H1 (cell line): ENCODE measurements at regions not wholly inside any gene's neighbourhood (a gene's known extent, or its start where the extent isn't known, plus 50 kb on each side); places are given as distances from the start of the nearest gene placed in this dataset.

Source experiments
- CTCF ChIA-PET: fragments of 300-600 bp; sonication (Branson Sonifier 250); formaldehyde crosslinking; loops from one replicate; lab custom pipeline; 2021; ENCODE audit not compliant: partially characterized antibody; lab: Charles Lee
- POLR2A ChIA-PET: fragments of 300-600 bp; sonication (Branson Sonifier 250); formaldehyde crosslinking; loops from one replicate; lab custom pipeline; 2021; ENCODE audit warnings: inconsistent platforms; ENCODE audit not compliant: partially characterized antibody; lab: Charles Lee
- DNase-seq, 2 experiments: peaks; one replicate each; pipeline versions ENCODE4 v3.0.0 to v3.0.0-alpha.2; 2010 to 2022; ENCODE audit warnings: low spot score in 2 of 2, low read depth in 1 of 2, mixed read lengths in 1 of 2
- FAIRE-seq: peaks from 2 replicates; lab custom pipeline; 2011; peaks lifted over from hg19 to GRCh38; lab: Jason Lieb, UNC
- H2AFZ ChIP-seq: 2 replicates; pipeline ENCODE4 v1.8.1; 2012; ENCODE audit warnings: low read length, inconsistent platforms
- H2AK5ac ChIP-seq: 2 replicates; pipeline ENCODE4 v1.6.1; 2013; ENCODE audit warnings: low read depth, low read length
- H2BK120ac ChIP-seq: replicated peaks from 2 replicates; pipeline ENCODE3; 2013; ENCODE audit warnings: low read depth, low read length, inconsistent platforms
- H2BK12ac ChIP-seq: 2 replicates; pipeline ENCODE4 v1.6.1; 2013; ENCODE audit warnings: low read depth, low read length
- H2BK15ac ChIP-seq: 2 replicates; pipeline ENCODE4 v1.6.1; 2013; ENCODE audit warnings: low read length
- H2BK20ac ChIP-seq: 2 replicates; pipeline ENCODE4 v1.6.1; 2013; ENCODE audit warnings: low read length
- H2BK5ac ChIP-seq: 2 replicates; pipeline ENCODE4 v1.6.1; 2013; ENCODE audit warnings: low read depth, low read length
- H3K14ac ChIP-seq: 2 replicates; pipeline ENCODE4 v1.6.1; 2013; ENCODE audit warnings: inconsistent platforms; ENCODE audit not compliant: insufficient read length
- H3K18ac ChIP-seq: 2 replicates; pipeline ENCODE4 v1.6.1; 2013; ENCODE audit warnings: low read length; ENCODE audit errors: extremely low read depth
- H3K23ac ChIP-seq: 2 replicates; pipeline ENCODE4 v1.6.1; 2013; ENCODE audit warnings: inconsistent platforms; ENCODE audit not compliant: insufficient read length
- H3K23me2 ChIP-seq: 2 replicates; pipeline ENCODE4 v1.6.1; 2013; ENCODE audit warnings: low read depth, low read length
- H3K27ac ChIP-seq: 2 replicates; pipeline ENCODE4 v1.6.1; 2011; ENCODE audit warnings: low read depth, low read length, inconsistent platforms
- H3K27me3 ChIP-seq, 4 experiments: replicated peaks in 1 of 4; 1 replicate in 1 of 4; 2 replicates in 3 of 4; pipeline versions ENCODE4 v1.6.1 to v1.8.1; 2011 to 2013; ENCODE audit warnings: low read length in 3 of 4, mild to moderate bottlenecking in 3 of 4, inconsistent platforms in 2 of 4, mixed read lengths in 2 of 4, moderate library complexity in 1 of 4; ENCODE audit not compliant: control insufficient read depth in 3 of 4, insufficient read depth in 3 of 4; ENCODE audit errors: extremely low read depth in 1 of 4
- H3K36me3 ChIP-seq, 4 experiments: 2 replicates each; pipeline versions ENCODE4 v1.6.1 to v1.8.1; 2011 to 2013; ENCODE audit warnings: mild to moderate bottlenecking in 4 of 4, low read length in 3 of 4, moderate library complexity in 2 of 4, control low read depth in 1 of 4, inconsistent platforms in 1 of 4; ENCODE audit not compliant: insufficient read depth in 4 of 4, control insufficient read depth in 2 of 4
- H3K4ac ChIP-seq: replicated peaks from 2 replicates; pipeline ENCODE3; 2013; ENCODE audit warnings: low read length, low read depth, mixed read lengths, inconsistent platforms; ENCODE audit not compliant: insufficient read length
- H3K4me1 ChIP-seq, 4 experiments: replicated peaks in 1 of 4; 1 replicate in 1 of 4; 2 replicates in 3 of 4; pipeline versions ENCODE4 v1.6.1 to v1.8.1; 2011 to 2013; ENCODE audit warnings: low read length in 3 of 4, inconsistent platforms in 2 of 4, mixed read lengths in 1 of 4; ENCODE audit not compliant: insufficient read depth in 4 of 4, control insufficient read depth in 3 of 4
- H3K4me2 ChIP-seq, 2 experiments: 2 replicates each; pipeline versions ENCODE4 v1.6.1 to v1.8.1; 2011 to 2013; ENCODE audit warnings: low read depth in 2 of 2, low read length in 2 of 2, control low read depth in 1 of 2, inconsistent platforms in 1 of 2, mild to moderate bottlenecking in 1 of 2; ENCODE audit not compliant: insufficient read depth in 1 of 2
- H3K4me3 ChIP-seq, 4 experiments: fragments of 200-600, 300-600 bp in 1 of 4; sonication (generic), shearing (Covaris generic), sonication (Bioruptor Twin) in 1 of 4; 2 replicates each; pipeline versions ENCODE4 v1.5.1 to v1.8.1; 2011 to 2016; ENCODE audit warnings: low read length in 4 of 4, low read depth in 3 of 4, control low read depth in 2 of 4, inconsistent platforms in 2 of 4, mild to moderate bottlenecking in 2 of 4, mixed read lengths in 1 of 4, moderate library complexity in 1 of 4; ENCODE audit not compliant: insufficient read depth in 2 of 4; ENCODE audit errors: extremely low read depth in 1 of 4
- H3K56ac ChIP-seq: replicated peaks from 2 replicates; pipeline ENCODE3; 2013; ENCODE audit warnings: low read depth, mild to moderate bottlenecking, mixed read lengths, low read length, inconsistent platforms; ENCODE audit not compliant: insufficient read length
- H3K79me1 ChIP-seq: 2 replicates; pipeline ENCODE4 v1.6.1; 2013; ENCODE audit warnings: low read depth, low read length, control low read depth
- H3K79me2 ChIP-seq, 2 experiments: 2 replicates each; pipeline versions ENCODE4 v1.6.1 to v1.8.1; 2012 to 2013; ENCODE audit warnings: low read length in 2 of 2, mild to moderate bottlenecking in 2 of 2, inconsistent platforms in 1 of 2; ENCODE audit not compliant: insufficient read depth in 2 of 2, control insufficient read depth in 1 of 2
- H3K9ac ChIP-seq, 4 experiments: replicated peaks in 1 of 4; 1 replicate in 1 of 4; 2 replicates in 3 of 4; pipeline versions ENCODE4 v1.6.1 to v1.8.1; 2011 to 2013; ENCODE audit warnings: low read depth in 3 of 4, low read length in 3 of 4, control low read depth in 2 of 4, mild to moderate bottlenecking in 2 of 4, moderate library complexity in 2 of 4, inconsistent platforms in 1 of 4; ENCODE audit errors: extremely low read depth in 1 of 4
- H3K9me3 ChIP-seq, 2 experiments: 2 replicates each; pipeline versions ENCODE4 v1.6.1 to v1.8.1; 2012 to 2013; ENCODE audit warnings: mild to moderate bottlenecking in 2 of 2, moderate library complexity in 2 of 2, control low read depth in 1 of 2, inconsistent platforms in 1 of 2, low read depth in 1 of 2, low read length in 1 of 2, mixed read lengths in 1 of 2; ENCODE audit not compliant: insufficient read depth in 2 of 2
- H4K20me1 ChIP-seq, 2 experiments: replicated peaks in 1 of 2; 2 replicates each; pipeline versions ENCODE3 to v1.8.1; 2011 to 2013; ENCODE audit warnings: inconsistent platforms in 2 of 2, low read length in 2 of 2, mild to moderate bottlenecking in 1 of 2; ENCODE audit not compliant: insufficient read depth in 2 of 2, control insufficient read depth in 1 of 2
- H4K5ac ChIP-seq: 2 replicates; pipeline ENCODE4 v1.6.1; 2013; ENCODE audit warnings: low read length, low read depth, mixed read lengths, inconsistent platforms; ENCODE audit not compliant: insufficient read length
- H4K8ac ChIP-seq: 2 replicates; pipeline ENCODE4 v1.8.0; 2013; ENCODE audit warnings: mild to moderate bottlenecking, moderate library complexity, low read length, inconsistent platforms; ENCODE audit not compliant: insufficient read depth; ENCODE audit errors: extremely low read depth
- H4K91ac ChIP-seq: replicated peaks from 2 replicates; pipeline ENCODE3; 2013; ENCODE audit warnings: low read length, mixed read lengths, inconsistent platforms; ENCODE audit not compliant: insufficient read length
- BRCA1 ChIP-seq: IDR thresholded peaks from 2 replicates; pipeline ENCODE4 v1.6.1; 2012; ENCODE audit warnings: low read depth, low read length, improper control_type of control experiment
- CEBPB ChIP-seq: IDR thresholded peaks from 2 replicates; pipeline ENCODE4 v1.6.1; 2012; ENCODE audit warnings: low read depth, low read length
- CREB1 ChIP-seq: IDR thresholded peaks from 2 replicates; pipeline ENCODE4 v1.6.1; 2012; ENCODE audit warnings: inconsistent platforms
- EGR1 ChIP-seq: IDR thresholded peaks from 2 replicates; pipeline ENCODE4 v1.6.1; 2011; ENCODE audit warnings: low read depth, low read length, borderline replicate concordance
- FOSL1 ChIP-seq: IDR thresholded peaks from 2 replicates; pipeline ENCODE4 v1.6.1; 2011; ENCODE audit warnings: mild to moderate bottlenecking, low read depth, low read length, moderate library complexity; ENCODE audit not compliant: insufficient read depth
- MAFK ChIP-seq: IDR thresholded peaks from 2 replicates; pipeline ENCODE4 v1.6.1; 2012; ENCODE audit warnings: low read depth, mild to moderate bottlenecking, improper control_type of control experiment, low read length
- PHF8 ChIP-seq: fragments of 200-600 bp; sonication (generic); conservative IDR thresholded peaks from 2 replicates; pipeline ENCODE4 v1.7.1; 2012; ENCODE audit warnings: low read depth, mild to moderate bottlenecking, inconsistent platforms, low read length, moderate library complexity
- POLR2A ChIP-seq, 2 experiments: IDR thresholded peaks; 1 replicate in 1 of 2; 2 replicates in 1 of 2; pipeline ENCODE4 v1.6.1; 2011; ENCODE audit warnings: low read depth in 2 of 2, low read length in 2 of 2, mild to moderate bottlenecking in 2 of 2; ENCODE audit errors: control extremely low read depth in 1 of 2
- POU5F1 ChIP-seq: IDR thresholded peaks from 2 replicates; pipeline ENCODE4 v1.6.1; 2011; ENCODE audit warnings: low read depth, mild to moderate bottlenecking, low read length, moderate library complexity
- RXRA ChIP-seq: IDR thresholded peaks from 2 replicates; pipeline ENCODE4 v1.6.1; 2011; ENCODE audit warnings: low read depth, mild to moderate bottlenecking, low read length, moderate library complexity; ENCODE audit not compliant: insufficient read depth
- SAP30 ChIP-seq: fragments of 300-600 bp; sonication (generic); IDR thresholded peaks from 2 replicates; pipeline ENCODE4 v1.7.1; 2012; ENCODE audit warnings: low read length, moderate library complexity, mild to moderate bottlenecking, inconsistent platforms; ENCODE audit not compliant: insufficient read depth, insufficient replicate concordance
- SIX5 ChIP-seq: IDR thresholded peaks from 2 replicates; pipeline ENCODE4 v1.6.1; 2011; ENCODE audit warnings: mild to moderate bottlenecking, low read depth, low read length
- SP1 ChIP-seq: IDR thresholded peaks from 2 replicates; pipeline ENCODE4 v1.6.1; 2011; ENCODE audit warnings: low read depth, low read length
- SP4 ChIP-seq: IDR thresholded peaks from 2 replicates; pipeline ENCODE4 v1.6.1; 2012; ENCODE audit warnings: low read length, inconsistent platforms
- SUZ12 ChIP-seq: fragments of 200-600 bp; sonication (generic); IDR thresholded peaks from 2 replicates; pipeline ENCODE4 v1.6.1; 2012; ENCODE audit warnings: mild to moderate bottlenecking, inconsistent platforms, low read length, moderate library complexity, mixed read lengths
- YY1 ChIP-seq: IDR thresholded peaks from 2 replicates; pipeline ENCODE4 v1.6.1; 2011; ENCODE audit warnings: low read depth, mild to moderate bottlenecking, low read length
- WGBS, 2 experiments: shearing (Covaris generic) in 1 of 2; methylation state at CpG; one replicate each; pipeline versions ENCODE4 v1.1.6 to v1.1.7; 2013 to 2015; ENCODE audit warnings: low lambda C conversion rate in 2 of 2, mixed read lengths in 2 of 2, inconsistent platforms in 1 of 2, low coverage in 1 of 2, missing lambda C conversion rate in 1 of 2; ENCODE audit not compliant: insufficient replicate concordance in 2 of 2, insufficient coverage in 1 of 2, insufficient read length in 1 of 2; ENCODE audit errors: extremely low coverage in 1 of 2, missing lambda C conversion rate in 1 of 2; 5-methylcytosine and 5-hydroxymethylcytosine counted together
- TF ChIP-seq, protein P1 (sequence below): IDR thresholded peaks from 2 replicates; pipeline ENCODE4 v1.6.1; 2012; ENCODE audit warnings: inconsistent platforms

DNA sequence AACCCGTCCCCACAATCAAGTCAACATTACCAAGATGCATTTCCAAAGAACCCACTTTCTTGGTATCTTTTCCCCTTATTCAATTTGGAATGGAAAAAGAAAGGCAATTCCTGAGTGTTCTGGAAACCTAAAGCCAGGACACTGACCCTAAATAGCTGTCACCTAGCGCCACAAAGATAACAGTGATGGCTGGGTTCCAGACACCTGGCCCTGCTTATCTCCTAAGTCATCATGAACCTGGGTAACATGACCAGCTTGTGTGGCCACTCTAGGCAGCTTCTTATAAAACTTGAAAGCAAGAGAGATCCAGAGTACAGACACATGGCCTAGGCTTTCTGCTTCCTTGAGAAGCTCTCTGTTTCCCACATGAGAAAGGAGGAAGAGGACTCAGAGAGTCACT lies 95.4 kb downstream of the BOD1L2 start:
- Histone ChIP-seq H4K20me1 (no peaks in the 10 kb centered on the region), H3K4ac (no peak overlapping the region), H3K23me2 (no peaks in the 10 kb centered on the region), H3K9ac (peak overlapping the region in 1 of 4 experiments; percentile 49; a peak in 1 of 7 replicates), H2BK15ac (no peak overlapping the region), H2AK5ac (no peak overlapping the region), H2BK120ac (no peak overlapping the region), H3K18ac (no peak overlapping the region), H4K5ac (no peak overlapping the region), H3K27me3 (no peaks in the 10 kb centered on the region), H3K36me3 (no peaks in the 10 kb centered on the region), H3K79me1 (no peaks in the 10 kb centered on the region), H3K79me2 (no peaks in the 10 kb centered on the region), H3K23ac (no peak overlapping the region), H2BK5ac (no peak overlapping the region), H2BK12ac (no peak overlapping the region), H3K4me2 (no peak overlapping the region), H3K14ac (no peak overlapping the region), H3K4me1 (no peaks in the 10 kb centered on the region), H4K91ac (no peak overlapping the region), H3K4me3 (no peak overlapping the region), H3K56ac (no peak overlapping the region), H4K8ac (no peak overlapping the region), H2BK20ac (no peak overlapping the region), H2AFZ (no peak overlapping the region), H3K9me3 (no peaks in the 10 kb centered on the region), H3K27ac (no peak overlapping the region)
- DNase-seq (no peak), FAIRE-seq (no peak)
- ChIA-PET CTCF (interaction anchor here (0.9 to 1.7 kb wide), 2 partner anchors 21 to 80 kb away, joined by 3 to 5 read pairs; no protein-coding TSS in a partner anchor), POLR2A (no interaction called here)
- 74% methylated on average over 2 of the region's 2 CpGs; no CpG with 5 or more reads in 1 of the 2 experiments for WGBS, 2 experiments
- TF ChIP-seq SP4 (no peak), BRCA1 (no peak), CEBPB (no peak), SUZ12 (no peak), YY1 (no peak), POLR2A (IDR thresholded peaks at IDR 0.05; ENCODE audit: control extremely low read depth in 1 of 2, low read depth in 2 of 2, low read length in 2 of 2) (no peak), SIX5 (no peak), CREB1 (no peak), EGR1 (no peak), RXRA (no peak), POU5F1 (no peak), SAP30 (no peak), FOSL1 (no peak), PHF8 (no peak), SP1 (no peak), MAFK (no peak)
- TF ChIP-seq, protein P1, sequence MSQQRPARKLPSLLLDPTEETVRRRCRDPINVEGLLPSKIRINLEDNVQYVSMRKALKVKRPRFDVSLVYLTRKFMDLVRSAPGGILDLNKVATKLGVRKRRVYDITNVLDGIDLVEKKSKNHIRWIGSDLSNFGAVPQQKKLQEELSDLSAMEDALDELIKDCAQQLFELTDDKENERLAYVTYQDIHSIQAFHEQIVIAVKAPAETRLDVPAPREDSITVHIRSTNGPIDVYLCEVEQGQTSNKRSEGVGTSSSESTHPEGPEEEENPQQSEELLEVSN = no peak
